Ascending aorta (tissue), 2 donors: ENCODE measurements at regions not wholly inside any gene's neighbourhood (a gene's known extent, or its start where the extent isn't known, plus 50 kb on each side); places are given as distances from the start of the nearest gene placed in this dataset.

Experiments
- DNase-seq, 2 donors: peaks; one replicate each; pipeline ENCODE4 v3.0.0-alpha.2; 2019; ENCODE audit warnings: low spot score in 2 of 2
- H3K27ac ChIP-seq, 2 donors: fragments of 200-600 bp; sonication (generic); one replicate each; pipeline ENCODE4 v1.5.1; 2016 to 2017; ENCODE audit warnings: mild to moderate bottlenecking in 1 of 2
- H3K27me3 ChIP-seq: fragments of 200-600 bp; sonication (generic); one replicate; pipeline ENCODE4 v1.5.1; 2017
- H3K36me3 ChIP-seq, 2 donors: fragments of 200-600 bp; sonication (generic); one replicate each; pipeline ENCODE4 v1.5.1; 2016
- H3K4me1 ChIP-seq, 2 donors: fragments of 200-600 bp; sonication (generic); one replicate each; pipeline ENCODE4 v1.5.1; 2016 to 2017; ENCODE audit warnings: mild to moderate bottlenecking in 1 of 2
- H3K4me3 ChIP-seq, 2 donors: fragments of 200-600 bp; sonication (generic); one replicate each; pipeline ENCODE4 v1.5.1; 2016 to 2017; ENCODE audit warnings: mild to moderate bottlenecking in 1 of 2
- H3K9me3 ChIP-seq, 2 donors: fragments of 200-600 bp; sonication (generic); one replicate each; pipeline ENCODE4 v1.5.1; 2016
- intact Hi-C: fragments of 100-400 bp; cut with DNase I; formaldehyde crosslinking; loops from one replicate; pipeline ENCODE4 v1.15.1; 2023
- TF ChIP-seq, protein P1 (sequence below), 3 experiments: fragments of 200-600 bp in 2 of 3; fragments of 450-650 bp in 1 of 3; sonication (generic) in 2 of 3; IDR thresholded peaks; one replicate each; pipeline ENCODE4 v1.5.1; 2016 to 2019; ENCODE audit warnings: antibody characterized with exemption in 3 of 3, mild to moderate bottlenecking in 1 of 3, moderate library complexity in 1 of 3

DNA sequence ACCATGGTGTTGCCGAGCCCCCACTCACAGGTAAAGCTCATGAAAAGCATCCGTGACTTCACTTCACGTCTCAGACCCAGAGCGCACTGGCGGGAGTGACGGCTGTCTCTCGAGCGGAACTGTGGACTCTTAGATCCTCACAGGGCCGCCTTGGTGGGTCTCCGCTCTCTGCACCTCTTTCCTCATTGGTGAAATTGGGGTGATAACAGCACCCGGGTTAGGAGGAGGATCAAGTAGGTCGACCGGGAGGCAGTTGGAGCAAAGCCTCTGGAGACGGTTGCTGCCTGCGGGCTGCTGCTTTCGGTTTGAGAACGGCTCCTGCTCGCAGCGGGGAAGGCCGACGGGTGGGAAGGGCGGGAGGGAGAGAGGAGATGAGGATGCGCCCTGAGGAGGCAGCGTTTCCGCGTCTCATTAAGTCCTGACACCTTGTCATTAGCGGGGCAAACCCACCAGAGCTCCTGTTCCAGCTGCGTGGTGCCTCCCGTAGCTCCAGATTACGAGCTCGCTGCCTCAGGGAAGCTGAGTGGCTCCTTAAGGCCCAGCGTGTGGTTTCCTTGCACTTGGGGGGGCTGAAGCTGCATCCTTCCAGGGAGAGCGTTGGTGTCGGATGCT is 51.9 kb upstream of the CFAP46 start:
- H3K4me3 ChIP-seq, result peak overlapping the region; percentile 40 to 57
- no peaks in the 10 kb centered on the region for H3K27me3 ChIP-seq

DNA sequence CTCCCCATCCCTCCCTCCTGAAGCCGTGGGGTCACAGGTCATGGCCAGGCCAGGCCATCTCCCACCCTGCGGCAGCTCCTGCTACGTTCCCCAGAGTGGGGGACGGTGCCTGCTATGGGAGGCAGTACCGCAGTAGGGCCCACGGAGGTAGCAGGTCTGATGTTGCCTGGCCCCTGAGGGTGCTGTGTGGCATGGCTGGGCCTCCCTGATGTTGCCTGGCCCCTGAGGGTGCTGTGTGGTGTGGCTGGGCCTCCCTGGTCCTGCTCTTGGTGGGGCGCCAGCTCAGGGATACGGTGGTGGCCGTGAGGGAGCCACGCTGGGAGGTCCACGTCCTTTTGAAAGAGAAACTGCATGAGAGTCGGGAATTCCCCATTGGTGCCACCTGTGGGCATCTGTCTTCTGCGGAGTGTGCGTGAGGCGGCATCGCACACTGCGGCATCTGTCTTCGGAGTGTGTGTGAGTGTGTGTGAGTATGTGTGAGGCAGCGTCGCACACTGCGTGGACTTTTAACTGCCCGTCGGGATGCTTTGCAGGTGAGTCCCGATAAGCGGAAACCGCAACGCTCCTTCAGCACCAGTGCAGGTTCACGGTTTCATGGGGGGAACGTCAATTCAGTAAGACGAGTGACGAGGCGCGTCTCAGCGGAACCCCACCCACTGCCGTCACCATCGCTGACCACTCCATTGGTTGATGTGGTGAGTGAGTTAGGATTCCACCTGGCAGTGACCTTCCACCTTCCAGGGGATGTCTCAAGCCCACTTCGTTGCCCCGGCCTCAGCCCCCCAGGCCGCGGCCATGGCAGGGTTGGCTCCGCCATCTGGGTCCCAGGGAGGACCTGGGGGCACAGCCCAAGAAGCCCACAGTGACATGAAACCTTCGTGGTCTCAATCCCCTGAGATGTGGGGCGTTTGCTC is 51.2 kb upstream of the CFAP46 start:
- TF ChIP-seq, protein P1, sequence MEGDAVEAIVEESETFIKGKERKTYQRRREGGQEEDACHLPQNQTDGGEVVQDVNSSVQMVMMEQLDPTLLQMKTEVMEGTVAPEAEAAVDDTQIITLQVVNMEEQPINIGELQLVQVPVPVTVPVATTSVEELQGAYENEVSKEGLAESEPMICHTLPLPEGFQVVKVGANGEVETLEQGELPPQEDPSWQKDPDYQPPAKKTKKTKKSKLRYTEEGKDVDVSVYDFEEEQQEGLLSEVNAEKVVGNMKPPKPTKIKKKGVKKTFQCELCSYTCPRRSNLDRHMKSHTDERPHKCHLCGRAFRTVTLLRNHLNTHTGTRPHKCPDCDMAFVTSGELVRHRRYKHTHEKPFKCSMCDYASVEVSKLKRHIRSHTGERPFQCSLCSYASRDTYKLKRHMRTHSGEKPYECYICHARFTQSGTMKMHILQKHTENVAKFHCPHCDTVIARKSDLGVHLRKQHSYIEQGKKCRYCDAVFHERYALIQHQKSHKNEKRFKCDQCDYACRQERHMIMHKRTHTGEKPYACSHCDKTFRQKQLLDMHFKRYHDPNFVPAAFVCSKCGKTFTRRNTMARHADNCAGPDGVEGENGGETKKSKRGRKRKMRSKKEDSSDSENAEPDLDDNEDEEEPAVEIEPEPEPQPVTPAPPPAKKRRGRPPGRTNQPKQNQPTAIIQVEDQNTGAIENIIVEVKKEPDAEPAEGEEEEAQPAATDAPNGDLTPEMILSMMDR (IDR thresholded peaks at IDR 0.05), result no peak
- H3K9me3 ChIP-seq, result no peaks in the 10 kb centered on the region
- DNase-seq, result no peak
- H3K4me3 ChIP-seq, result peak overlapping the region in 1 of 2 donors; percentile 57
- no peaks in the 10 kb centered on the region for H3K36me3 ChIP-seq
- H3K27ac ChIP-seq, result no peak overlapping the region
- no peaks in the 10 kb centered on the region for H3K4me1 ChIP-seq
- no peaks in the 10 kb centered on the region for H3K27me3 ChIP-seq
- intact Hi-C loops, result no loop called here

More for the DNA sequence above, 51.9 kb upstream of the CFAP46 start:
- H3K9me3 ChIP-seq, result no peaks in the 10 kb centered on the region
- no peaks in the 10 kb centered on the region for H3K4me1 ChIP-seq
- TF ChIP-seq, protein P1 (IDR thresholded peaks at IDR 0.05), result no peak
- no peak overlapping the region for H3K27ac ChIP-seq
- intact Hi-C loops, result no loop called here
- H3K36me3 ChIP-seq, result no peaks in the 10 kb centered on the region
- no peak for DNase-seq

DNA sequence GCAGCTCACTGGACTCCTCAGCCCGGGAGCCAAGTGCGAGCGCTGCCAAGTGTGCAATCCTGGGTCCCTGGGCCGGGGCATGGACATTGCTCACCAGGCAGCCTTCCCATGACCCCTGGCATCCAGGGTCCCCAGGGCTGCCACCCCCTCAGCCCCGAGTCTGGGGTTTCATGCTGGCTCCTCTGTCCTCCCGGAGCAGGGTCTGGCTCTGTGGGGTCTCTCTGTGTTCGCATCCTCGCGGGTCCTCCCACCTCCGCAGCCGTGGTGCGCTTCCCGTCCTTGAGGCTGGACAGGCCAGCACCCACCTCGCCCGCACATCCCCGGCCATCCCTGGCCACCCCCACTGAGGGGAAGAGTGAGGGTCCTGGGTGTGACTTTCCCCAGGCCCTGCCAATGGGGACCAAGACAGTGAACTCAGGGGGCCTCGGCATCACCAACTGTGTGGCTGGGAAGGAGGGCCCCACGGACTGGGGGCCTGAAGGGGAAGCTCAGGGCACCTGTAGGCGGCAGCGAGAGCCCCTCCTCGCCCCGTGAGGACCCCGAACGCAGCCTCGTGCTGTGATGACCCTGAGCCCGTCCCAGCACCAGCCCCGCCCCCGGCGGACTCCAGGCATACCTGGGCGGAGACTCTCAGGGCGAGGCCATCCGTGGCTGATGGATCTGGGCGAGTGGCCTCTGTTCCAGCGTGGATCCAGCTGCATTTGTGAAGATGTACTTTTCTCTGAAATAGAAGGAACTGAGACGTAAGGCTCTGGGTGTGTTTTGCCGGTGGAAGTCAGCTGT is 50.3 kb upstream of the CFAP46 start:
- H3K9me3 ChIP-seq, result no peaks in the 10 kb centered on the region

More for the DNA sequence above, 50.3 kb upstream of the CFAP46 start:
- H3K27ac ChIP-seq, result no peak overlapping the region
- TF ChIP-seq, protein P1 (IDR thresholded peaks at IDR 0.05), result no peak
- H3K36me3 ChIP-seq, result no peaks in the 10 kb centered on the region
- intact Hi-C loops, result no loop called here
- no peaks in the 10 kb centered on the region for H3K4me1 ChIP-seq
- H3K4me3 ChIP-seq, result no peak overlapping the region
- DNase-seq, result no peak
- no peaks in the 10 kb centered on the region for H3K27me3 ChIP-seq
